Activated CD4-positive, alpha-beta T cell treated with anti-CD3 and anti-CD28 coated beads, Interleukin-2, Interleukin-6, amounts not matched to agents 100 ng/mL and 50 ng/mL, durations not matched to agents 16 hours and 8 hours (primary cell): ENCODE measurements at regions not wholly inside any gene's neighbourhood (a gene's known extent, or its start where the extent isn't known, plus 50 kb on each side); places are given as distances from the start of the nearest gene placed in this dataset.

Source experiments
- DNase-seq: peaks from one replicate; pipeline ENCODE4 v3.0.0-alpha.2; 2020

DNA sequence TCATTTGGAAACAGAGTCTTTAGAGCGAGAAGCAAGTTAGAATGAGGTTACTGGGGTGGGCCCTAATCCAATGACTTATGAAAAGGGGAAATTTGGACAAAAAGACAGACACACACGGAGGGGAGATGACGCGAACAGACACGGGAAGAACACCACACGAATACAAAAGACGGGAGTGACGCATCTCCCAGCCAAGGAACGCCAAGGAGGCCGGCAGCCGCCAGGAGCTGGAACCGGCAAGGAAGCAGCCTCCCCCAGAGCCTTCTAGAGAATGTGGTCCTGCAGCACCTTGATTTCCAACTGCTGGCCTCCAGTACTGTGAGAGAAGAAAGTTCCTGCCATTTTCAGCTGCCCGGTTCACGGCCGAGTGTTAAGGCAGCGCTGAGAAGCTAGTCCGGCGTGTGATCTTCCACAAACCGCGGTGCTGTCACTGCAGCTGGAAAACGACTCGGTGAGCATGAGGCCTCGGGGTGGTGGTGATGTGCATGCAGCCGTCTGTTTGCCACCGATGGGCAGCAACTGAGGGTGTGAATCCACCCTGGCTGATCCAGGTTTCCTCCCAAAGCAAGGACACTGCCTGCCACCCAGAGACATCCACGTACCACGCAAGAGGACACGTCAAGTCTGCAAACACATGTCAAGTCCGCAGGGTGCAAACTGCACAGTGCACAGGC is 124.5 kb downstream of the NCOR2 start:
- no peak for DNase-seq

DNA sequence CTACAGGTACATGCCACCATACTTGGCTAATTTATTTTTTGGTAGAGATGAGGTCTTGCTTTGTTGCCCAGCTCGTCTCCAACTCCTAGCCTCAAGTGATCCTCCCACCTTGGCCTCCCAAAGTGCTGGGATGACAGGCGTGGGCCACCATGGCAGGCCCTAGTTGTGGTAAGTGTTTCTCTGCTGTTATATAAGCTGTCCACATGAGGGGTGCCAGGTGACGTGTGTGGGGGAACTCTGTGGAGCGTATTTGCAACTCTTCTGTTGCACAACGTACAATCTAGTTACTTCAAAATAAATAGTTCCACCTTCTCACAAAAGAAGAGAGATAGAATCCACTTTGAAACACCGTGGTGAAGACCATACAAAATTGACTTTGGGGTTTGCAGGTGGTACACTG is 125.1 kb downstream of the NCOR2 start:
- no peak for DNase-seq

DNA sequence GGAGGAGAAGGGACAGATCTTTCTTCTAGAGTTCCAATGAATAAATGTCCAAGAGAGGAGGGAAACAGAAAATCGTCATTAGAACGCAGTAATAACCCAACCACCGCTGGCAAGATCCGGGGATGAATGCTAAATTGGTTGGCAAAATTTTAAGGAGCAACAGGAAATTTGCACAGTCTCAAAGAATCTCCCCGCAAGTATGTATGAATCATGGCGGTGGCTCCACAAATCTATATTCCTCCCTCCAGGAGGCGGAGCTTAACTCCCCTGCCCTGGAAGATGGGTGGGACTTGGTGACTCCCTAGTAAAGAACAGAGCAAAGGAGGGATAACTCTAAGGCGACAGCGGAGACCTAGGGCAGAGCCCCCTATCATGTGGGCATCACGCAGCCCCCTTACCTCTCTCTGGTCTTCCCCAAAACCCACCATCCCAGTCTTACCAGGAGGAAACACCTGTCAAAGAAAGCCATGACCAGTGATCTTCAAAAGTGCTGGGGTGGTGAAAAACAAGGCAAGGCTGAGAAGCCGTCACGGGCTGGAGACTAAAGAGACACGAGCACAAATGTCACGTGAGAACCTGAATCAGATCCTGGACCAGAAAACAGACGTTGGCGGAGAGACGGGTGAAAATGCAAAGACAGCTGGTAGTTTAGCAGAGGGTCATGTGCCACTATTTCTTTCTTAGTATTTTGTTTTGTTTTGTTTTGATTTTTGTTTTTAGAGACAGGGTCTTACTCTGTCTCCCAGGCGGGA is 125.8 kb downstream of the NCOR2 start:
- no peak for DNase-seq

DNA sequence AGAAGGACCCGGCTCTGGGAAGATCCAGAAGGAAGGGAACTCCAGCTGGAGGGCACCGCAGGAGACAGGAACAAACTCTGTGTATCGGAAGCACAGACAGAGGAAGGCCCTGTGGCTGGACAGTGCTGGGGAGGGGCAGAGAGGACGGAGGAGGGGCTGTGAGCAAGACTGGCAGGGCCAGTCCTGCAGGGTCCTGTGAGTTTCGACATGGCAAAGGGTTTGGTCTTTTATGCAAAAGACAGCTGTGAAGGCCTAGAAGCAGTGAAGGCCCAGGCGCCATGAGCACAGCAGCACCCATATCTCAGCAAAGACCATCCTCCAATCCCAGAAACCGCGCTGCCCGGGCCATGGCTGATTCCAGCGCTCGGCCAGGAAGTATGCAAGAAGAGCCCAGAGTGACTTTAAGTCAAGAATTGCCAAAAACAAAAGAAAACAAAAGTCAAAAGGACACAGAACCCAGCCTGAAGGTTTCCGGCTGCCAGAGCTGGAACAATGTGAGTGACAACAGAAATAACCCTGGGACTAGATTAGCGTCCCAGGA is 126.5 kb downstream of the NCOR2 start:
- DNase-seq, result no peak

DNA sequence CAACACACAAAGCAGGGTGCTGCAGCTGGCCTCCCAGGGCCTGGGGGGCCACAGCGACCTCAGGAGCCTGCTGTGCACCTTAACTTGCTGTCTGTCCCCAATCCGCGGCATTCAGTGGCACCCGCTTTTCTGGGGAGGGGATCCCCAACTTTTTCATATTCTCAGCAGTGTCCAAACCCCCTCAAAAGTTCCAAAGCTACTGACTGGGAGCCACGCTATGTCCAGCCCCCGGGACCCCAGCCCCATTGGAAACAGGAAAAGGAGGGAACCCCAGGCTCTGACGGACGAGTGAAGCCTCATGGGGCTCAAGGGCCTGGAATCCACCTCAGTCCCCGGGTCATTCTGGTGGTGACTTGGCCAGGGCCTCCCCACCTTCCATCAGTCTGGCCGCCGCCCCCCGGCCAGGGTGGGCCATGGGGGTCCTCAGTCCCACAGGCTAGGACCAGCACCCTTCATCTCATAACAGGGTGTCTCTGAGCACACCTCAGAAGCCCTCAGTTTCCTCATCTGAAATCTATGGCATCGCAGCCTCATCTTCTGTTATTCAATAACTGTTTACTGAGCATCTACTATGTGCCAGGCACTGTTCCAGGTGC is 127.3 kb downstream of the NCOR2 start:
- DNase-seq, result no peak

DNA sequence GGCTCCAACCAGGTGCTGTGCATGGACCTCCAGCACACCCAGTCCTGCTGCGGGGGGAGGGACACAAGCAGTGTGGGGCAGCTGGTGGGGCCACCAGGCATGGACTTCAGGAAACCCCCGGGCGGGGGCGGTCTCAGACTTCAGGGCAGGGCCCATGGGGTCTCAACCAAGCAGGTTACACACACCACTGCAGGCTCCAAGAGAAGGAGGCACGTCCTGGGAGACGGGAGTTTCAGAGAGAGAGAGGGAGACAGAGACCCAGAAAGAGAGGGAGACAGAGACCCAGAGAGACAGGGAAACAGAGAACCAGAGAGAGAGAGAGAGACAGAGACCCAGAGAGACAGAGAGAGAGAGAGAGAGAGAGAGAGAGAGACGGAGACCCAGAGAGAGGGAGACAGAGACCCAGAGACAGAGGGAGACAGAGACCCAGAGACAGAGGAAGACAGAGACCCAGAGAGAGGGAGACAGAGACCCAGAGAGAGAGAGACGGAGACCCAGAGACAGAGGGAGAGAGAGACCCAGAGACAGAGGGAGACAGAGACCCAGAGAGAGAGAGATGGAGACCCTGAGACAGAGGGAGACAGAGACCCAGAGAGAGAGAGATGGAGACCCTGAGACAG is 128.9 kb downstream of the NCOR2 start:
- no peak for DNase-seq

DNA sequence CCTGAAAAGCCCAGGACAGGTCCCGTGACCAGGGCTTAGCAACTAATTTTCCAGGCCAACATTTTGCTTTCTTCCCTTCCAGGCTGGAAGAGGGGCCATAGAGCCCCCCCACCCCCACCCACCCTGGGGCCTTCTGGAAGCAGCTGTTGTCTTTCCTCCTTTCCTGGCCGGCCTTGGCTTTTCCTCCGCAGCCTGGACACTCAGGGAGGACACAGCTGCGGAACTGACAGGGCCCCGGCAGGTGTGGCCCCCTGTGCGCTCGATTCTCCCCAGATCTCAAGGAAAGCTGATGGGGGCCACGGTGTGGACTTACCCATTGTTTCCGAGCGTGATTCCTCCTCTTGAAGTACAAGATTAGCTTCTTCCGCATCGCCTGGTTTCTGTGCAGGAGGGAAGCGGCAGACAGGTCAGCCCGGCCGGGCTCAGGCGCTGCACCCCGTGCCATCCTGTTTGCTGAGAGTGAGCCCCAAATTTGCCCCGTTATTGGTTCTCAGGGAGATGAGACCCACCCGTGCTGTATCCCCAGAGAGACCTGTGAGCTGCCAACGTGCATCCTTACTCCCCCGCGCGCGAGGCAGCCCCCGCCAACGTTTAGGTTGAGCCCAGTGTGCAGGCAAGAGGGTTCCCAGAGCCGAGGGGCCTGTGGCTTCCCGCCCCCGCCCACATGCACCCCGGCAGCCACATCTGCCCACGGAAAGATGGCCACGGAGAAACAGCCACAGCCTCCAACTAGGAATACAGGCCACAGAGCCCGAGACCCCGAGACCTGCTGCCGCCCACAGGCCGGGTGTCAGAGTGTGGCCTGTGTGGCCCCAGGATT is 129.6 kb downstream of the NCOR2 start:
- no peak for DNase-seq

DNA sequence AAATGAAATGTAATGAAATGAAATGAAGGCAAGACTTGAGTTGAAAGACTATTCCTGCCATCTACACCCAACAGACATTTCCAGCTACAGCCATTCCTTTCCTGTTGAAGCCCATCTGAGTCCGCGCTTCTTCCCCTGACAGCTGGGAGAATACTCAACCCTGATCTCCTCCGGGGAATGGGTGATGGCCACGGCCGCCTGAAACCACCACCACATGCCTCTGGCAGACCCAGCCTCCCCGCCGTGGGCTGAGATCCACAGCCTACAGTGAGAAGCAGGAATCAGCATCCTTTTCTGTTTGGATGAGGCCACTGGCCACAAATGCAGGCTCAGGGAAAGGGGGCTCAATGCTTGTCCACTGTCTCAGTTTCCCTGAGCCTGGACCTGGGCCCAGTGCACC is 130.3 kb downstream of the NCOR2 start:
- no peak for DNase-seq

DNA sequence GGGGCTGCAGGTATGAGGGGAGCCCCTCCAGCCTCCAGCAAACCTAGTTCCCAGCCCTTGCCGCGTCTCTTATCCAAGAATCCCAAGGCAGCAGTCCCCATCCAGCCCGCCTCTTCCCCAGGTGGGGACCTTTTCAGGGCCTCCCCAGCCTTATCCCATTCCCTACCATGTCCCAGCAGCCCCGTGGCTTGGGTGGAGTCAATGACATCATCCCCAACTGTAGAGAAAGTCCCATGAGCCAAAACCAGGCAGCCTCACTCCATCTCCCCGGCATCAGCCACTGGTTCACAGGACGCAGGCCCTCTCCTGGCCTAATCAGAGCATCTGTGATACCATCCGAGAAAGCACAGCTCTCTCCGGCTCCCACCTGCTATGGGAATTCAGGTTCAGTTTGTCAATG is 131.0 kb downstream of the NCOR2 start:
- DNase-seq, result no peak

DNA sequence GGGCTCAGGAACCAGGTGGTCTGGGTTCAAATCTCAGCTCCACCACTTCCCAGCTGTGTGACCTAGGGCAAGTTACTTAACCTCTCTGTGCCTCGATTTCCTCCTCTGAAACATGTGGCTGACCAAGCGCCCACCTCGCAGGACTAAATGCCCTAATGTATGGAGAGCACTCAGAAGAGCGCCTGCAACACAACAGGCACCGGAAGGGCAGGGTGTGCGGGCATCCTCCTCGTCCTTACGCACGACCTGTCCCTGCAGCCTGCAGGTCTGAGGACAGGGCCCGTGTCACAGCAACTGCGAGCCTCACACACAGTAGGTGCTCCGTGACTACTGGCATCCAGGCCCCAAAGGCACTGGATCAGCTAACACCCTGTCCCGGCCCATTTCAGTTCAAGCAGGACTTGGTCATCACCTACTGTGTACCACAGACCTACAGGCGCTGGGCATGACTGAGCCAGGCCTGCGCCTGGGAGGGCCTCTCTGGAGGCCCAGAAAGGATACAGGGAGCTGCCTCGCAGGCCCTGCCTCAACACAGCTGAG is 131.5 kb downstream of the NCOR2 start:
- DNase-seq, result no peak

DNA sequence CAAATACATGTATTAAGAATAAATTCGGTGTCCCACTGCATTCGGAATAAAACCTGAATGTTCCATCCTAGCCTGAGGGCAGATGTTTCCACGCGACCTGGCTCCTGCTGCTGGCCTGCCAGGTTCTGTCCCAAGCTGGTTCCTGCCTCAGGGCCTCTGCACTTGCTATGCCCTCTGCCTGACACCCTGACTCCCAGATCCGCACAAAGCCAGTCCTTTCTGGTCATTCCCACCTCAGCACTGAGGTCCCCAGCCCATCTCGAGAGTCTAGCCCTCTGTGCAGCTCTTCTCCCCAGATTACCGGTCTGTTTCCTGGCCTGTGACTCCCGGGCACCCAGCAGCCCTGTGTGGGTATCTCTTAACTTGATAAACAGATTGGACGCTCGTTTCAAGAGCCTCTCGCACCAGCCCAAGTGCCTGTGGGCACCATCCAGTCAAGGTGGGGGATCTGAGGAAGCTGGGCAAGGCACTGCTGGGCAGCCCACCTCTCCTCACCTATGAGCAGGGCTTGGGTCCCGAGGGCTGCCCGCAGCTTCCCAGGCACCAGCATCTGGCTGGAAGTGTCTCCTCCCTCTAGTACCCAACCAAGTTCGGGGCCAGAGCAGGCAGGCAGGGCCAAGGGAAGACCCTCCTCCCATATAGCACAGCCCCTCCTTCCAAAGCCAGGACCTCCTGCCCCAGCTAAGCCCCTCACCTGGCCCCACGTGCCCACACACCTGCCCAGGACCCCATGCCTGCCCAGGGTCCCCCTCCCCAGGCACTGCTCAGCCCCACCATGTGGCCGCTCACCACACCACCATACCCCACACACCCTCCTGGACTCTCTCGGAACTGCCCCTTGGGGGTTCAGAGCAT is 132.2 kb downstream of the NCOR2 start:
- DNase-seq, result no peak

DNA sequence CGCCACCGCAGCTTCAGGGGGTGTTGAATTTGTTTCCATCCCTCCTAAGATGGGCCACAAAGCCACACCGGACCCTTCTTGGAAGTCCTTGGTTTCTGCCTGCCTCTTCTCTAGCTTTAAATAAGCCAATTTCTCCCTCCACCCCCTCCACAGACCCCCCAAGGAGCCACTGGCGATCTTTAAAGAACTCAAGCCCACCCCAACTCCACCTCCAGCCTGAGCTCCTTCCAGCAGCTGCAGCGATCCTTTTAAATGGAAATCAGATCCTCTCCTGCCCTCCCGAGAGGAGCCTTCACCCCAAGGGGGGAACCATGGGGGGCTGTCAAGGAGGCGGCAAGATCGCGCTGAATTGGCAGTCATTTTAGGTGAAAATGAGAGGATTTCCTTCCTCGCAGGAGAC is 133.1 kb downstream of the NCOR2 start:
- DNase-seq, result no peak

DNA sequence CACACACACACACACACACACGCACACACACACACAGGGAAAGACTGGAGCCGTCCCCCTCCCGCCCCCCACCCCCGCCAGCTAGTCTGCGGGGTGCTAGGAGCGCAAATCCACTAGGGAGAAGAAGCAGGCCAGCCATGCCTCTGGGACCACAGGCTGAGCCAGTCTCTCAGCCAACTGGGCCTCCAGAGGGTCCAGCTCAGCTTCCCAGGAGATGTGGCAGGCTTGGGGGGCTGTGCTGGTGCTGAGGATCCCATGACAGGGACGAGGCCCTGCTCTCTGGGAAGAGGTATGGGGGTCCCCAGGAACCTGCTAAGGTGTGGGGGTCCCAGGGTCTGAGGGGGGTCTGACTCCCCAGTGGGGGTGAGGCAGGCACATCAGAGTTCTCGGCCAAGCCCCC is 133.5 kb downstream of the NCOR2 start:
- no peak for DNase-seq

DNA sequence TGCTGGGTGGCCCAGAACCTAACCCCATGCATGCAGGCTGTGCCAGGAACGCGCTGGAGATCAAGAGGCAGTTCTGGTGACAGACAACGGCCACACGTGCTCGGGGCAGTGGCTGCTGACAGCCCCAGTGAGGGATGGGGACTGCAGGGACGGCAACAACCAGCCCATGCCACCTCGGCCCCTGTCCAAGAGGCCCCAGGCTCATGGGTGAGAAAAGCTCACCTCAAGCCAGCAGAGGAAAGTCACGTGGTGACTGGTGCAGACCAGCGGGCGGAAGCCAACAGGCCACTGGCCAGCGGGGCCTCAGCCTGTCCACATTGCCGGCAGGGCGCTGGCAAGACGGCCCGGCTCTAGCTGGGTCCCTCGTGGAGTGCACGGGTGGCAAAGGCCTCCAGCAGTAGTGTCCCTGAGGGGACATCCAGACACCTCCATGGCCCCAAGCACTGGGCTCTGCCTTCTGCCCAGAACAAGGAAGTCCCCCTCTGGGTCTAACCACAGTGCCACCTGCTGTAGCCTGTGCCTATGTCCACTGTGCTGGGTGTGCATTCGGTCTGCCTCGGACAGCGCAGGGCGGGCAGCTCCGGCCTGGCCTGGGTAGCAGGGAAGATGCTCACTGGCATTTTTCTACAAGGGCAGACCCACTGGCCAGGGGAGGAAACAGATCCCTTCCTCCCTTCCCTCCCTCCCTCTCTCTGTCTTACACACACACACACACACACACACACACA is 134.1 kb downstream of the NCOR2 start:
- no peak for DNase-seq

DNA sequence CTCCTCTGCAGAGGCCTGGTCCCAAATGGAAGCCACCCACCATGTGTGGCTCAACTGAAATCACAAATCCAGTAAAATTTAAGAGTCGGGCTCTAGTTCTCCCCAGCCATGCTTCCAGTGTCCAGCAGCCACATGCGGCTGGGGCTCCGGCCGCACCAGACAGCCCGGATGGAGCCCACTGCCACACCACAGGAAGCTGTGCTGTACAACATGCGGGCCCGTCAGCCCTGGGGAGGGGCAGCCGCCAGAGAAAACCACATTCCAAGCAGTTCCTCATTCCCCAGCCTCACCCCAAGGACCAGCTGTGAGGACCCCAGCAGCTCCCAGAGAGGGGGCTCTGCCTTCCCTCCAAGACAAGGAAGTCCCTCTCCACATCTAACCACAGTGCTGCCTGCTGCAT is 135.0 kb downstream of the NCOR2 start:
- DNase-seq, result no peak

DNA sequence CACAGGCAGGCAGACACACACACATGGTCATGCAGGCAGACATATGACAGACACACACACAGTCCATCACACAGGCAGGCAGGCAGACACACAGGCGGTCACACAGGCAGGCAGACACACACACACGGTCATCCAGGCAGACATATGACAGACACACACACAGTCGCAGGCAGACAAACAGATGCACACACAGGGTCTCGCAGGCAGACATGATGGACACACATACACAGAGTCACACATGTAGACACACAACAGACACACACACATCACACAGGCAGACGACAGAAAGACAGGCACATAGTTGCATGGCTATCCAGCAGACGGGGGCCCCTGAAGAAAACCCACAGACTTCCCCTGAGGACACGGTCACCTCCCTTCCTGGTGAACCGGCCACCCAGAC is 135.4 kb downstream of the NCOR2 start:
- DNase-seq, result no peak

DNA sequence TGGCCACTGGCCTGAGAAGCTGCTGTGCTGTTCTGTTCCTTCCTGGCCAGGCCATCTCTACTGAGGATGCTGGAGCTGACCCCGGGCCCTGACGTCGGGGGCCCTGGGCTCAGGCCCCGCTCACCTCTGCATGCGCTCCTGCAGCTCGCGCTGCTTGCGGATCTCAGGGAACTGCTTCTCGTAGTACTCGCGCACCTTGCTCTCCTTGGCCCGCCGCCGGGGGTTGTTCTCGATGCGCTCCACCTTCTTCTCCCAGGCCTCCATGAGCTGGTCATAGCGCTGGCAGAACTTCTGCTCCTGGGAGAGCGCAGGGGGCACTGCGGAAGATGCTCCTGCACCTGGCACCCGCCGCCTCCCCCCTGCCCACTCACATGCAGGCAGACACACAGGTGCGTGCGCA is 135.6 kb downstream of the RFLNA start:
- no peak for DNase-seq

DNA sequence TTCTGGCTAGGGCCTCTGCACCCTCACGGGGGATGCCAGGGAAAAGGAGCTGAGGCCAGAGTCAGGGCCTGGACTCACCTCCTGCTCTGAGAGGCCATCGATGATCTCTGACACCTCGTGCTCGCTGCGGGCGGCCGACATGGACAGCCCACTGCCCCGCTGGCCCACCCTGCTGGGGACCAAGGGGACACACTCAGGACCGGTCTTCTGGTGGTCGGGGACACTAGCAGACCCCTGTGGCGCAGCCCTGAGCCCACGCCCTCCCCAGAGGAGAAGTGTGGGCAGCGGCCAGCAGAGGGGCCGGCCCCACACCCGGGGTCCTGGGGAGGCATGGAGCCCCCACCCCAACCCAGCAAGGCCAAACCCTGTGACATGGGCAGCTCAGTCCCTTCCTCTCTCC is 134.6 kb downstream of the RFLNA start:
- DNase-seq, result no peak

DNA sequence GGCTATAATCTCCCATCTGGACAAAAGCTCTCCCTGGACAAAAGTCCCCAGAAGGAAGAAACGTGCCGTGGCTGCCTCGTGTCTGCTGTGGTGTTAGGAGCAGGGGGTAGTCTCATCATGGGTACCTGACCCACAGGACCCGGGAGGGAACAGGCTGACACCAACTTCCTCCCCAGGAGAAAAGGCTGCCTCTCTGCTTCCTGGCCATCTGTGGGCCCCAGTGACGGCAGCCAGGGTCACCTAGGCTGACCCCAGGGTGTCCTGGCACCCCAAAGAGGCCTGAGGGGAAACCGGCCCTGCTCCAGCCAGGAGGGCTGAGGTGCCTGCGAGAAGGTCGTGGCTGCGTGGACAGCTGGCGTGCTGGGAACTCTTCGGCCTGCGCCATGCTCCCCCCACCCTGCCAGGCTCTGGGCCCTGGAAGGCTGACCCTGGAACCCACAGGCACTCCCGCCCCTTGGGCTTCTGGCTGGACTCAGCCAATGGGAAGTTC is 133.9 kb downstream of the RFLNA start:
- no peak for DNase-seq

DNA sequence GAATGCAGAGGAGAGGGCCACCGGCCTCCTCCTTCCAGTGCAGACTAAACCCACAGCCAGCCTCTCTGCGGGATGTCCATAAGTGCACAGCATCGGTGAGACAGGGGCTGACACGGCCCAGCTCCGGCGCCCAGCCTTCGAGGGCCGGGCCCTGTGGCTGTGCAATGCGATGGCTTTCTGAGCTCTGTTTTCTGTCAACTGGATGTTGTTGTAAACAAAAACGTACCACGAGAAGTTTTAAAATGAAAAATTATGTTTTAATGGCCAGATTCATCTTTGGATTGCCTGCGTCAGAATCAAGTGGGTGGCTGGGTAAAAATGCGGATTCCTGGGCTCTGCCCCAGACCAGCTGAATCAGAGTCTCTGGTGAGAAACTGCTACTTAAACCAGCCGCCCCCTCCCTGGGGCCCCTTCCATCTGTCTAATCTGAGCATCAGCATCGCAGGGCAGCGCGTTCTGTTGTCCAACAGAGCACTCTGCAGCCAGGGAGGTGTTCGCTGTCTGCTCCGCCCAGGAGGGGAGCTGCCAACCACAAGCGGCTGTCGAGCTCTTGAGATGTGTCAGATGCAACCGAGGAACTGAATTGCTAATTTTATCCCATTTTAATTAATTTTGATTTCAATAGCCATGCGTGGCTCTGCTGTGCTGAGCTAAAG is 133.4 kb downstream of the RFLNA start:
- no peak for DNase-seq
